SKM-1 (cell line): ENCODE measurements at regions not wholly inside any gene's neighbourhood (a gene's known extent, or its start where the extent isn't known, plus 50 kb on each side); places are given as distances from the start of the nearest gene placed in this dataset.

Source experiments
- DNase-seq: peaks from one replicate; lab custom pipeline; 2025; ENCODE audit not compliant: unreplicated experiment; lab: John Stamatoyannopoulos, UW

- DNase-seq = no peak
These were observed 142.5 kb upstream of the ROBO1 start for GRCh38 chr3:79910337-79910736.

- no peak for DNase-seq
These were observed 138.3 kb upstream of the ROBO1 start for GRCh38 chr3:79906106-79906505.

DNA sequence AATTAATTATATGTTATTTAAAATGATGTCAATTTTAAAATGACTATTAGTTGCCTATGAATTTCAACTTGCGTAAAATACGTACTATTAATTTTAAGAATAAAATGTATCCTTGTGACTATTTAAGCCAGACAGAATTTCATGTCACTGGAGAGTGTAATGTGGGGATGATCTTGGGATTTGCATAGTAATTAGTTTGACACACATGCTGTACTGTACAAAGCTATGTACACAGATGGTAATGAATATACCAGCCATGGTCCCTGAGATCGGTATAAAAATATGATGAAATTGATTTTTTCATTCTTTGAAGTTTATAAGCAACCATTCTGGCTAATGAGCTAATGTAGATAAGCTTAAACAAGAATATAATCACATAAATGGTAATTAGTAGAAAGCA is 134.4 kb upstream of the ROBO1 start:
- no peak for DNase-seq

DNA sequence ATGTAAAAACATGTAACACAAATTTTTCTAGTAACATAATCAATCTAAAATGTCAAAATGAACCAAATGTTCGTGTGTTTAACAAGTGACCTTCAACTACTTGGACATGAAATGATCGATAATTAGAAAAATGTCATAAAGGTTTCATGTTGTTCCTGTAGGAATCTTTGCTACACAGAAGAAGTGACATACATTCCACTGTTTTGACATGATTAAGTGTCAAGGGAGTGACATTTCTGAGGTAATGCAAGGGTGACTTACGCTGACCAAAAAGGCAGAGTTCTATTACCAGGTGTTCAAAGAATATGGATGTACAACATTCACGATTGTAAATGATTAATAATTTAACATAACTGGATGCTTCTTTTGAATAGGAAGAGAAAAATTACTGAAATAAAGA is 131.1 kb upstream of the ROBO1 start:
- no peak for DNase-seq

DNA sequence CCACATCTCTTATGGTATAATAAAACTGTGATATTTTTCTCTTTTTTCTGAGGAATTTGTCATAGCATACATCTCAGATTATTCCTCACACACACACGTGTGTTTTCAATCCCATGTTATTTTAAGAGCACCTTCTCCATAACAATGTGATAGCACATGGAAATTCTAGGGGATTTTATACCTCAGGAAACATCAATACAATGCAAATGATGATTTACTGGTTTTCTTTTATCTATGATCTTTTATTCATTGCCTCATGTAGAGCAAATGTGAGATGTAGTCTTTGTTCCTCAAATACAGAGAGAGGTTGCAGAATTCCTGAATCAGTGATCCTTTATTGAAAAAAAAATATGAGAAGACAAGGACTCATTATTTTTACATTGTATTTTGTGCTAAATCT is 128.3 kb upstream of the ROBO1 start:
- DNase-seq = no peak

DNA sequence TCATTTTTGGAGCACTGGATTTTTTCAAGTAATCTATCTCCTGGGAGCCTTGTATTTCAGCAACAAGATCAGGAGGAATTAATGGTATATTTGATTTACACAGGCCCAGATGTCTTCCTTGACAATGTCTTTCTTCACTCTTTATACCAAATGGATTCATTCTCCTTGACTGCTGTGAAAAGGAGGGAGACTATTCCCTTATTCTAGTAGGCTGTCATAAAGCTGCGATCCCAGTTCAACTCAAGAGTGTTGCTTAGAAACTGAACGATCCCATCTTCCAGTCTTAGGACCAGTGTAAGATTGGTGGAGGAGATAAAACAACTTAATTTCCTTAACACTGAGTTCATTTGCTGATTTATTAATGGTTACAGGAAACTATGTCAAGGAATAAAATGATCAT is 119.4 kb upstream of the ROBO1 start:
- no peak for DNase-seq

- DNase-seq = no peak
These were observed 118.4 kb upstream of the ROBO1 start for GRCh38 chr3:79886204-79886603.

GRCh38 chr3:79885407-79885806 is 117.6 kb upstream of the ROBO1 start:
- no peak for DNase-seq

- no peak for DNase-seq
These were observed 116.6 kb upstream of the ROBO1 start for GRCh38 chr3:79884354-79884753.

GRCh38 chr3:79881431-79881830 is 113.6 kb upstream of the ROBO1 start:
- DNase-seq = no peak

DNA sequence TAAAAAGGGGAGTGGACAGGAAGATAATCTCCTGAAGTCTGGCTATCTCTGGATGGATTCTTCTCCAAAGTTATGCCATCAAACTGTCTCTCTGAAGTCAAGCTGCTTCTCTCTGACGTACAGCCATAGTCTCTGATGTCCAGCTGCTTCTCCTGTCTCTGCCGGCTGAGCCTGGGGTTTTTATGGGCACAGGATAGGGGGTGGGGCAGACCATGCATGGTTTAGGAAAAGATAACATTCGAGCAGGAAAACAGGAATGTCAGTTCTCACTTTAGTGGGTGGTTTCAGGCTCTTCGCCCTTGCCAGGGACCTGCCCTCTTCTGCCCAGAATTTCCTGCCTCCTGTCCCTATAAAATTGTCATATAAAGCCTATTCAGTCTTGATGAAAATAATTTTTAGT is 110.9 kb upstream of the ROBO1 start:
- no peak for DNase-seq

GRCh38 chr3:79874646-79875045 is 106.8 kb upstream of the ROBO1 start:
- DNase-seq = no peak

- no peak for DNase-seq
These were observed 104.7 kb upstream of the ROBO1 start for GRCh38 chr3:79872483-79872882.

- DNase-seq = no peak
These were observed 103.9 kb upstream of the ROBO1 start for GRCh38 chr3:79871656-79872055.

- no peak for DNase-seq
These were observed 102.5 kb upstream of the ROBO1 start for GRCh38 chr3:79870313-79870620.

DNA sequence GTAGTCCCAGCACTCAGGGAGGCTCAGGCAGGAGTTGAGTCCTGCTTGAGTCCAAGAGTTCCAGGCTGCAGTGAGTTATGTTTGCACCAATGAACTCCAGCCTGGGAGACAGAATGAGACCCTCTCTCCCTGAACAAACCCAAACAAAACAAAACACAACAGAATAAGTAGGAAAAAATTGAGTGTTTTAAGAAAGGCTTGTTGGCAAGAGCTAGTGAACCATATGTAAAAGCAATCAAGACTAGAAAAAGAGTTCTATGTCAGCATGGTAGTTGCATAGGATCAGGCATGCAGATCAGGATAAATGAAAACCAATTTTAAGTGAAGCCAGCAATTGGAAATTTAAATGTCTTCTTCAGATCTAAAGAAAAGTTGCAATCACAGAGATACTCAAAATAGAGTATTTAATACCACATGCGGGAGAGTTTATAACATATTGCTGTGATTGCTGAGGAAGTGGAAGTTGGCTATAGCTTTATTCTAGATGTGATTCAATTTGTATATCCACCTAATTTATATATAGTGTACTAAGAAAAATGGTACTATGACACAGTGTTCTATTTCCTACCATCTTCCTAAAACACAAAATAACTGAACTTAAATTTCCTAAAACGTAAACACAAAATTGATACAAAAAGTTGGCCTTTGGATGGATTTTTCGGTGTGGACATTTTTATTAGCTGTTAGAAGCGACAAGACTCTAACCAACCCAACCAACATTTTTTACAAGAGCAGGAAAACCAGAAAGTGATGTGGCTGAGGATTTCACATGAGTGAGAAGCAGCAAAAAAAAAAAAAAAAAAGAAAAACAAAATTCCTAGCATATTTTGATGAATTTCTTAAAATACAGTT is 101.9 kb upstream of the ROBO1 start:
- DNase-seq = no peak

DNA sequence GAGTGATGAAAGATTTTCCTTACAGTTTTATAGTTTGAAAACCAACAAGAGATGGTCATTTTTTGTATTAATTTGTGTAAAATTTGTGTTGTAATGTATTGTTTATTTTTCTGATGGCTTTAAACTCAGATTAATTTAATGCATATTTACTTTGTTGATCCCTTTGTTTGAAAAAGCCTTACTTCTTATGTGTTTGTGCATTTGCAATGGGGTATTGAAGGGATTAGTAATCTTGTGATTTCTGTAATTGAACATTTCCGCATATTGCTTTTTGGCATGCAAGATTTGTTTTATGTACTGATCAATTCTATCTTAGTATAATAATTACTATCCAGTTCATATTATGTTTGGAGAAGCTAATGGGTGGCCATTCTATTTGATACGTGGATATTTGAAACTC is 98.4 kb upstream of the ROBO1 start:
- no peak for DNase-seq

DNA sequence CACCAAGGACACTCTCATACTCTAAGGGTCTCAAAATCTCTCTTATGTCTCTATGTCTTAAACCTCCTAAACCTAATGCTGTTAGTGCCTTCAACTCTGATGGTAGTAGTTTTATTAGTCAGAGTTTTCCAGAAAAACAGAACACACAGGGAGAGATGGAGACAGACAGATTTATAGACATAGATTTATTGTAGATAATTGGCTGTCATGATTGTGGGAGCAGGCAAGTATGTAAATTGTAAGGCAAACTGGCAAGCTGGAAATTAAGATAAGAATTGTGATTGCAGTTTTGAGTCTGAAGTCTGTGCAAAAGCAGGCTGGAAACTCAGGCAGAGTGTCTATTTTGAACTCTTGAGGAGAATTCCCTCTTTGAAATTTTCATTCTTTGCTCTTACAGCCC is 96.3 kb upstream of the ROBO1 start:
- no peak for DNase-seq

DNA sequence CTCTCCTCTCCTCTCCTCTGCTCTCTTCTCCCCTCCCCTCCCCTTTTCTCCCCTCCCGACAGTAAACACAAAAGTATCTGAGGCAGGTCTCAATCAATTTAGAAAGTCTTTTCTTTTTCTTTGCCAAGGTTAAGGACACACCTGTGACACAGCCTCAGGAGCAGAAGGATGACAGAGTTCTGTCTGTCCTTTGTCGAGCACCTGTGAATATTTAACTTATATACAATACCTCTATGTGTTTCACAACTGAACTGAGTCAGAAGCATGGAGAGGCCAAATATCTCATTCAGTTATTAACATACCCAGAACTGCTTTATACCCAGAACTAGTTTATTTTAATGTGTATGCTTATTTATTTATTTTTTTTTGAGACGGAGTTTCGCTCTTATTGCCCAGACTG is 81.1 kb upstream of the ROBO1 start:
- DNase-seq = no peak

DNA sequence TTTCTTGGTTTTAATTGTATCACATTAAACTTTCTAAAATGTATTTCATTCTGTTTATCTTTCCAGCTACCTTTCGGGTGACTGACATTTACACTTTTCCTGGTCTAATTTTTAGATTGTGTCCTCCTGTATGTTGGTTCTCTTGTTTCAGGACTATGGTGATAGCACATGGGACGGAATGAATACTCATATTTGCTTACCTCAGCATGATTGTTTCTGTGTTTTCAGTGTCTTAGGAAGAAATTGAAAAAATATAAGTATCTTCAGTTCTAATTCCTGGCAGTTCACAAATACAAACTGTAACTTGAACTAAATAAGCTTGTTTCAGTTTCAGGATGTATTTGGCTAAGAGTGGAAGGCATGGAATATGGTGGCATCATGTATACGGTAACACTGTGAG is 80.1 kb upstream of the ROBO1 start:
- no peak for DNase-seq

- no peak for DNase-seq
These were observed 78.5 kb upstream of the ROBO1 start for GRCh38 chr3:79846148-79846933.

GRCh38 chr3:79845546-79845945 is 77.7 kb upstream of the ROBO1 start:
- no peak for DNase-seq

- DNase-seq = no peak
These were observed 76.4 kb upstream of the ROBO1 start for GRCh38 chr3:79844176-79844575.
